Heart left ventricle (tissue), 16 donors: ENCODE measurements at regions not wholly inside any gene's neighbourhood (a gene's known extent, or its start where the extent isn't known, plus 50 kb on each side); places are given as distances from the start of the nearest gene placed in this dataset.

Experiments
- ATAC-seq, 4 donors: fragments of 200-7000 bp; cut with Tn5 transposase; one replicate each; pipeline ENCODE4 v1.9.1; 2020 to 2022; ENCODE audit warnings: moderate library complexity in 4 of 4, mild to moderate bottlenecking in 3 of 4, moderate number of reproducible peaks in 1 of 4
- DNase-seq, 5 donors: peaks; one replicate each; pipeline ENCODE4 v3.0.0-alpha.2; 2020
- H3K27ac ChIP-seq, 12 donors: fragments of 200-600 bp; sonication (generic) in 4 of 12; one replicate each; pipeline versions ENCODE4 v1.5.0 to v1.8.0; 2016 to 2022; ENCODE audit warnings: mild to moderate bottlenecking in 2 of 12
- H3K27me3 ChIP-seq, 9 donors: fragments of 200-600 bp; sonication (generic) in 2 of 9; one replicate each; pipeline versions ENCODE4 v1.5.1 to v1.8.0; 2016 to 2022; ENCODE audit warnings: mild to moderate bottlenecking in 3 of 9
- H3K36me3 ChIP-seq, 9 donors: fragments of 200-600 bp; sonication (generic) in 2 of 9; one replicate each; pipeline versions ENCODE4 v1.5.0 to v1.8.0; 2018 to 2022; ENCODE audit warnings: mild to moderate bottlenecking in 2 of 9
- H3K4me1 ChIP-seq, 12 donors: fragments of 200-600 bp; sonication (generic) in 4 of 12; one replicate each; pipeline versions ENCODE4 v1.5.0 to v1.8.0; 2016 to 2022; ENCODE audit warnings: mild to moderate bottlenecking in 3 of 12
- H3K4me3 ChIP-seq, 12 donors: fragments of 200-600 bp; sonication (generic) in 4 of 12; one replicate each; pipeline versions ENCODE4 v1.5.0 to v1.8.0; 2017 to 2022; ENCODE audit warnings: mild to moderate bottlenecking in 9 of 12, moderate library complexity in 4 of 12
- H3K9me3 ChIP-seq, 12 donors: fragments of 200-600 bp; sonication (generic) in 4 of 12; one replicate each; pipeline versions ENCODE4 v1.5.0 to v1.8.0; 2016 to 2022; ENCODE audit warnings: mild to moderate bottlenecking in 1 of 12
- CTCF ChIP-seq, 12 donors: fragments of 200-600 bp; sonication (generic) in 4 of 12; IDR thresholded peaks; one replicate each; pipeline versions ENCODE4 v1.5.0 to v1.8.0; 2018 to 2022; ENCODE audit warnings: antibody characterized with exemption in 12 of 12, mild to moderate bottlenecking in 5 of 12
- POLR2A ChIP-seq, 2 donors: fragments of 450-650 bp; IDR thresholded peaks; one replicate each; pipeline ENCODE4 v1.6.1; 2017; ENCODE audit warnings: antibody characterized with exemption in 2 of 2, mild to moderate bottlenecking in 2 of 2, moderate library complexity in 2 of 2
- WGBS, 4 donors: extraction: QIAGEN DNeasy Blood & Tissue Kit in 2 of 4; methylation state at CpG; one replicate each; pipeline versions ENCODE4 v1.1.5 to v1.1.7; 2013 to 2018; 5-methylcytosine and 5-hydroxymethylcytosine counted together
- intact Hi-C, 10 donors: fragments of 100-400 bp; cut with DNase I; formaldehyde crosslinking; loops; one replicate each; pipeline versions ENCODE4 v1.11.1 to v1.14.2; 2022
- donor health status: ischemic (EF 13 %, LVEDD 7.1; RV severe dilation, severe dysfunction).
- donor health status: healthy with polysubstance abuse.
- donor health status: DM: no; HTN: yes; CAD: no.
- donor health status: DM: no; HTN: no; CAD: no.
- donor health status: ischemic (EF 25% LVEDD 6.9; RV normal size, moderate dysfunction).
- donor health status: ischemic (EF 25% LVEDD 5.7; RV mildly dilated, moderate dysfunction).
- donor health status: healthy.
- donor health status: DM: yes; HTN: yes; CAD: no.
- donor health status: ischemic (EF 35%, LVEDD 5.7; RV mildly dilated, moderate dysfunction).
- donor health status: nonischemic (EF 11% LVEDD 7.7; RV severe dilation, severe dysfunction).
- donor health status: DM: yes; HTN: yes; CAD: no.
- donor health status: PGD.
- donor health status: ischemic (EF 29% LVEDD 5.4; RV normal size, mild dysfunction).
- donor health status: nonischemic (EF 23%, LVEDD 6.1; RV moderate dilation, normal function).

- H3K9me3 ChIP-seq = no peaks in the 10 kb centered on the region
These were observed 123.9 kb downstream of the ZNF664 start for GRCh38 chr12:124096869-124097434.

GRCh38 chr12:124097701-124098100 is 124.7 kb downstream of the ZNF664 start:
- ATAC-seq (no peak), DNase-seq (no peak)
- no peak for TF ChIP-seq CTCF (IDR thresholded peaks at IDR 0.05)
- no peak for TF ChIP-seq POLR2A (IDR thresholded peaks at IDR 0.05)
- peaks cover 0 to 5% (median 0%) of the 10 kb centered on the region in 9 donors for H3K27me3 ChIP-seq
- intact Hi-C loops = no loop called here
- no peak overlapping the region for H3K4me3 ChIP-seq
- no peak overlapping the region for H3K27ac ChIP-seq
- H3K9me3 ChIP-seq = no peaks in the 10 kb centered on the region
- H3K36me3 ChIP-seq = no peaks in the 10 kb centered on the region
- WGBS, 4 donors = 48 to 62% (median 55%) methylated on average over 7 of the region's 7 CpGs
- no peaks in the 10 kb centered on the region for H3K4me1 ChIP-seq

More at GRCh38 chr12:124096869-124097434, 123.9 kb downstream of the ZNF664 start:
- Histone ChIP-seq H3K27ac (no peak overlapping the region), H3K4me3 (no peak overlapping the region), H3K36me3 (no peaks in the 10 kb centered on the region), H3K27me3 (peaks cover 0 to 5% (median 0%) of the 10 kb centered on the region in 9 donors), H3K4me1 (no peaks in the 10 kb centered on the region)
- ATAC-seq (no peak), DNase-seq (no peak)
- no peak for TF ChIP-seq POLR2A (IDR thresholded peaks at IDR 0.05)
- WGBS, 4 donors = 90 to 95% (median 93%) methylated on average over 10 of the region's 10 CpGs
- intact Hi-C loops = no loop called here

GRCh38 chr12:124098101-124098757 is 125.2 kb downstream of the ZNF664 start:
- peaks cover 0 to 5% (median 0%) of the 10 kb centered on the region in 9 donors for H3K27me3 ChIP-seq
- ATAC-seq (no peak), DNase-seq (no peak)
- WGBS, 4 donors = 69 to 74% (median 72%) methylated on average over 14 of the region's 14 CpGs
- H3K9me3 ChIP-seq = no peaks in the 10 kb centered on the region
- H3K4me3 ChIP-seq = no peak overlapping the region
- H3K36me3 ChIP-seq = no peaks in the 10 kb centered on the region
- TF ChIP-seq POLR2A (IDR thresholded peaks at IDR 0.05) (no peak), CTCF (IDR thresholded peaks at IDR 0.05) (no peak)
- H3K4me1 ChIP-seq = no peaks in the 10 kb centered on the region
- intact Hi-C loops = no loop called here
- H3K27ac ChIP-seq = no peak overlapping the region

- DNase-seq = no peak
- Histone ChIP-seq H3K36me3 (no peaks in the 10 kb centered on the region), H3K4me1 (no peaks in the 10 kb centered on the region), H3K27me3 (peaks cover 0 to 5% (median 0%) of the 10 kb centered on the region in 9 donors), H3K4me3 (no peak overlapping the region), H3K9me3 (no peaks in the 10 kb centered on the region), H3K27ac (no peak overlapping the region)
- intact Hi-C loops = no loop called here
- ATAC-seq = no peak
- 69 to 83% (median 78%) methylated on average over 8 of the region's 8 CpGs for WGBS, 4 donors
- TF ChIP-seq POLR2A (IDR thresholded peaks at IDR 0.05) (no peak), CTCF (IDR thresholded peaks at IDR 0.05) (no peak)
These were observed 125.9 kb downstream of the ZNF664 start for GRCh38 chr12:124098887-124099286.
